Testis (tissue), 2 donors: ENCODE measurements at regions not wholly inside any gene's neighbourhood (a gene's known extent, or its start where the extent isn't known, plus 50 kb on each side); places are given as distances from the start of the nearest gene placed in this dataset.

Source experiments
- CTCF ChIP-seq, 3 experiments: fragments of 450-650 bp in 2 of 3; fragments of 200-600 bp in 1 of 3; sonication (generic) in 1 of 3; IDR thresholded peaks; one replicate each; pipeline ENCODE4 v1.5.1; 2016 to 2019; ENCODE audit warnings: antibody characterized with exemption in 3 of 3, mild to moderate bottlenecking in 2 of 3, moderate library complexity in 1 of 3
- POLR2A ChIP-seq: fragments of 450-650 bp; IDR thresholded peaks from one replicate; pipeline ENCODE4 v1.6.1; 2017; ENCODE audit warnings: antibody characterized with exemption, mild to moderate bottlenecking, moderate library complexity

GRCh38 chr10:8636371-8636770, 581.9 kb downstream of the GATA3 start:
- TF ChIP-seq CTCF (IDR thresholded peaks at IDR 0.05): no peak
- no peak for TF ChIP-seq POLR2A
